Heart right ventricle (tissue), 16 donors: ENCODE measurements at regions not wholly inside any gene's neighbourhood (a gene's known extent, or its start where the extent isn't known, plus 50 kb on each side); places are given as distances from the start of the nearest gene placed in this dataset.

Experiments
- ATAC-seq, 8 donors: fragments of 200-7000 bp; cut with Tn5 transposase; one replicate each; pipeline ENCODE4 v1.9.1; 2020; ENCODE audit warnings: mild to moderate bottlenecking in 8 of 8, moderate library complexity in 8 of 8, moderate number of reproducible peaks in 1 of 8
- DNase-seq, 2 donors: peaks; one replicate each; pipeline ENCODE4 v3.0.0-alpha.2; 2020
- H3K27ac ChIP-seq, 10 donors: fragments of 200-600 bp; sonication (generic) in 2 of 10; one replicate each; pipeline versions ENCODE4 v1.5.0 to v1.8.0; 2020 to 2022; ENCODE audit warnings: mild to moderate bottlenecking in 3 of 10
- H3K27me3 ChIP-seq, 7 donors: fragments of 200-600 bp; one replicate each; pipeline ENCODE4 v1.8.0; 2021 to 2022; ENCODE audit warnings: mild to moderate bottlenecking in 2 of 7
- H3K36me3 ChIP-seq, 9 donors: fragments of 200-600 bp; sonication (generic) in 1 of 9; one replicate each; pipeline versions ENCODE4 v1.5.0 to v1.8.0; 2020 to 2022; ENCODE audit warnings: mild to moderate bottlenecking in 2 of 9
- H3K4me1 ChIP-seq, 9 donors: fragments of 200-600 bp; sonication (generic) in 1 of 9; one replicate each; pipeline versions ENCODE4 v1.5.0 to v1.8.0; 2020 to 2022; ENCODE audit warnings: mild to moderate bottlenecking in 4 of 9
- H3K4me3 ChIP-seq, 10 donors: fragments of 200-600 bp; sonication (generic) in 2 of 10; one replicate each; pipeline versions ENCODE4 v1.5.0 to v1.8.0; 2020 to 2022; ENCODE audit warnings: mild to moderate bottlenecking in 7 of 10, moderate library complexity in 2 of 10
- H3K9me3 ChIP-seq, 11 donors: fragments of 200-600 bp in 10 of 11; sonication (generic) in 2 of 11; one replicate each; pipeline versions ENCODE4 v1.5.0 to v1.8.0; 2013 to 2022; ENCODE audit warnings: mild to moderate bottlenecking in 2 of 11, control low read depth in 1 of 11, moderate library complexity in 1 of 11
- WGBS, 2 donors: extraction: QIAGEN DNeasy Blood & Tissue Kit; methylation state at CpG; one replicate each; pipeline ENCODE4 v1.1.7; 2013; ENCODE audit warnings: inconsistent platforms in 1 of 2; 5-methylcytosine and 5-hydroxymethylcytosine counted together
- intact Hi-C, 10 donors: fragments of 100-400 bp; cut with DNase I; formaldehyde crosslinking; loops; one replicate each; pipeline versions ENCODE4 v1.11.1 to v1.14.2; 2022
- TF ChIP-seq, protein P1 (sequence below), 9 donors: fragments of 200-600 bp; sonication (generic) in 2 of 9; IDR thresholded peaks; one replicate each; pipeline versions ENCODE4 v1.5.0 to v1.8.0; 2021 to 2022; ENCODE audit warnings: antibody characterized with exemption in 9 of 9, mild to moderate bottlenecking in 5 of 9, moderate library complexity in 1 of 9
- donor health status: Arrhythmogenic right ventricular cardiomyopathy.
- donor health status: ischemic (EF 13 %, LVEDD 7.1; RV severe dilation, severe dysfunction).
- donor health status: healthy with polysubstance abuse.
- donor health status: DM: no; HTN: yes; CAD: no.
- donor health status: DM: no; HTN: no; CAD: no.
- donor health status: ischemic (EF 25% LVEDD 6.9; RV normal size, moderate dysfunction).
- donor health status: ischemic (EF 25% LVEDD 5.7; RV mildly dilated, moderate dysfunction).
- donor health status: healthy.
- donor health status: DM: yes; HTN: yes; CAD: no.
- donor health status: Ischemic cardiomyopathy.
- donor health status: ischemic (EF 35%, LVEDD 5.7; RV mildly dilated, moderate dysfunction).
- donor health status: nonischemic (EF 11% LVEDD 7.7; RV severe dilation, severe dysfunction).
- donor health status: DM: yes; HTN: yes; CAD: no.
- donor health status: PGD.
- donor health status: ischemic (EF 29% LVEDD 5.4; RV normal size, mild dysfunction).
- donor health status: nonischemic (EF 23%, LVEDD 6.1; RV moderate dilation, normal function).

DNA sequence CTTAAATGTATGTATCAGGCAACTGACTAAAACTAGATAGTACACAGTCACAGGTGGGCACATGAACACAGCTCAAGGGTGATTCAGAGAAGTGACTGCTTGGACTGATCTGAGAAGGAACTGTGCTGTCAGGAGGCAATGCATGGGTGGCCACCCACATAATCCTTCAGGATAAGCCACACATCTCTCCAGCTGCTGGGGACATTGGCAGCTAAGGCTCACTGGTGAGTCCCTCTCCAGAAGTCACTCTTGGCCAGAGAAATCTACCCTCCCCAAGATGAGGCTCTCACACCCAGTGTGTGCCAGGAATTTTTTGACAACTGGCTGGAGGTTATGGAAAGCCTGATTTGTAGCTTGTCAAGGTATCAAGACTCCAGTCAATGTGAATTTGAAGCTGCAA is 302.4 kb upstream of the NEBL start:
- intact Hi-C loops: loop anchor here in 1 of 10 donors (10.0 kb wide), 1 partner anchor 105 kb away; no protein-coding TSS in a partner anchor
- TF ChIP-seq, protein P1, sequence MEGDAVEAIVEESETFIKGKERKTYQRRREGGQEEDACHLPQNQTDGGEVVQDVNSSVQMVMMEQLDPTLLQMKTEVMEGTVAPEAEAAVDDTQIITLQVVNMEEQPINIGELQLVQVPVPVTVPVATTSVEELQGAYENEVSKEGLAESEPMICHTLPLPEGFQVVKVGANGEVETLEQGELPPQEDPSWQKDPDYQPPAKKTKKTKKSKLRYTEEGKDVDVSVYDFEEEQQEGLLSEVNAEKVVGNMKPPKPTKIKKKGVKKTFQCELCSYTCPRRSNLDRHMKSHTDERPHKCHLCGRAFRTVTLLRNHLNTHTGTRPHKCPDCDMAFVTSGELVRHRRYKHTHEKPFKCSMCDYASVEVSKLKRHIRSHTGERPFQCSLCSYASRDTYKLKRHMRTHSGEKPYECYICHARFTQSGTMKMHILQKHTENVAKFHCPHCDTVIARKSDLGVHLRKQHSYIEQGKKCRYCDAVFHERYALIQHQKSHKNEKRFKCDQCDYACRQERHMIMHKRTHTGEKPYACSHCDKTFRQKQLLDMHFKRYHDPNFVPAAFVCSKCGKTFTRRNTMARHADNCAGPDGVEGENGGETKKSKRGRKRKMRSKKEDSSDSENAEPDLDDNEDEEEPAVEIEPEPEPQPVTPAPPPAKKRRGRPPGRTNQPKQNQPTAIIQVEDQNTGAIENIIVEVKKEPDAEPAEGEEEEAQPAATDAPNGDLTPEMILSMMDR (IDR thresholded peaks at IDR 0.05): no peak

DNA sequence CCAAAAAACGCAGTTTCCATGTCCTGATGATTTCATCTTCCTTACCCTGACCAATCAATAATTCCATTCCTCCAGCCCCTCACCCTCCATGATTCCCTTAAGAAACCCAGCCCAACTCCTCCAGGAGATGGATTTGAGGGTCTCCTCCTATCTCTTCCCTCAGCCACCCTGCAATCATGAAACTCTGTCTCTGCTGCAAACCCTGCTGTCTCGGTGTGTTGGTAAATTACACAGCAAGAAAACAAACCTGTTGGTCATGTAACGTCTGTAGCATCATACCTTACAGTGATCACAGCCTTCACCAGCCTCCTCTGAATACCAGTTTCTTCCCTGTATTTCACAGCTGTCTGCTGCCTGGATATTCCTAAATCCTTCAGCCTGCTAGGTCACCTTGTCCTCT is 300.7 kb upstream of the NEBL start:
- peaks cover 0 to 24% (median 12%) of the 10 kb centered on the region in 11 donors for H3K9me3 ChIP-seq
- intact Hi-C loops: loop anchor here in 1 of 10 donors (10.0 kb wide), 1 partner anchor 103 kb away; no protein-coding TSS in a partner anchor
- ATAC-seq: no peak
- no peak for DNase-seq
- H3K4me1 ChIP-seq: peaks cover 0 to 18% (median 0%) of the 10 kb centered on the region in 9 donors
- no peak overlapping the region for H3K4me3 ChIP-seq
- TF ChIP-seq, protein P1 (IDR thresholded peaks at IDR 0.05): no peak
- no peaks in the 10 kb centered on the region for H3K27me3 ChIP-seq
- H3K36me3 ChIP-seq: no peaks in the 10 kb centered on the region
- WGBS, 2 donors: 89 to 90% methylated on average over 3 of the region's 3 CpGs
- H3K27ac ChIP-seq: no peak overlapping the region

More for the DNA sequence above, 302.4 kb upstream of the NEBL start:
- H3K9me3 ChIP-seq: peaks cover 0 to 24% (median 12%) of the 10 kb centered on the region in 11 donors
- no peak overlapping the region for H3K27ac ChIP-seq
- no peaks in the 10 kb centered on the region for H3K27me3 ChIP-seq
- no peak for DNase-seq
- no peak for ATAC-seq
- no peaks in the 10 kb centered on the region for H3K36me3 ChIP-seq
- peaks cover 0 to 19% (median 0%) of the 10 kb centered on the region in 9 donors for H3K4me1 ChIP-seq
- no peak overlapping the region for H3K4me3 ChIP-seq

DNA sequence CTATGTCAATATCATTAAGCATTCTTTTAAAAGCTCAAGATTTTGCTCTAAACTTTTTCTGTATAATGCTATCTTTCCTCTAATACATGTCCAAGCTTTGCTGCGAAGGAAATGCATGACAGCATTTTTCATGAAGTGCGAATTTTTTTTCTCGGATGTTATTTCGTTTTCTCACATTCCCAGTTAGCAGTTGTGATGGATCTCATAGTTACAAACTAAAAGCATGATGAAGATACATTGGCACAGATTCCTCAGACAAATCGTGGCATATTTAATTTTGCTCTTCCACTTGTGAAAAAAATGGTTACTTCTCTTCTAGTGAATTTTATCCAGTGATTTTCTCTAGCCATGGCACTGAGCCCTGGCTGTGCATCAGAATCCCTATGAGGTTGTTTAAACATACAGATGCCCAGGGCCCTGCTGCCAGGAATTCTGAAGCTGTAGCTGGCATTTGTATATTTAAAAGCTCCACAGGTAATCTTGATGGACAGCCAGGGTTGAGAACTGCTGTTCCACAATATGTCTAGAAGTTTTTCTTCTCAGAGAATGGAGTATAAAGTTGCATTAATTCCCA is 299.8 kb upstream of the NEBL start:
- H3K4me1 ChIP-seq: peaks cover 0 to 17% (median 0%) of the 10 kb centered on the region in 9 donors
- H3K9me3 ChIP-seq: peaks cover 0 to 24% (median 12%) of the 10 kb centered on the region in 11 donors
- no peaks in the 10 kb centered on the region for H3K27me3 ChIP-seq
- TF ChIP-seq, protein P1 (IDR thresholded peaks at IDR 0.05): no peak
- H3K27ac ChIP-seq: no peak overlapping the region
- DNase-seq (no peak), ATAC-seq (no peak)
- H3K4me3 ChIP-seq: no peak overlapping the region
- no peaks in the 10 kb centered on the region for H3K36me3 ChIP-seq
- WGBS, 2 donors: 88 to 91% methylated on average over 5 of the region's 5 CpGs
- intact Hi-C loops: loop anchor here in 1 of 10 donors (10.0 kb wide), 1 partner anchor 102 kb away; no protein-coding TSS in a partner anchor

DNA sequence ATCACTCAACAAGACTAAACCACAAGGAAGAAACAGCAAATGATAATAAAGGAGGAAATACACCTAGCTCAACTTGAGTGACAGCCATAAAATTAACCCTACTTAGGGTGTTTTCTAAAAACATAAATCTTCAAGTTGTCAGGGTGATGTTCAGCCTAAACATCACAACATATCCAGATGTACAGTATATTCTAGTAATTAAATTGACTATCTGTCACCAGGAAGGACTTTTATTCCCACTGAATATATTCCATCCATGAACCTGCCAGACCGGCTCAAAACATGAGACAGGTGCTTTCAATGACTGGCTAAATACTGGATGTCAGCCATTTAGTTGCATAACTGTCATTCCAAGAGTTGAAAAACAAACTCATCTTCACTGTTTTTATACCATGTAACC is 298.1 kb upstream of the NEBL start:
- ATAC-seq (no peak), DNase-seq (no peak)
- no peaks in the 10 kb centered on the region for H3K27me3 ChIP-seq
- intact Hi-C loops: loop anchor here in 1 of 10 donors (10.0 kb wide), 1 partner anchor 100 kb away; no protein-coding TSS in a partner anchor
- peaks cover 0 to 24% (median 12%) of the 10 kb centered on the region in 11 donors for H3K9me3 ChIP-seq
- no peak overlapping the region for H3K27ac ChIP-seq
- no peak overlapping the region for H3K4me3 ChIP-seq
- TF ChIP-seq, protein P1 (IDR thresholded peaks at IDR 0.05): no peak
- WGBS, 2 donors: 63 to 80% methylated on average over 1 of the region's 1 CpG
- H3K36me3 ChIP-seq: no peaks in the 10 kb centered on the region
- peaks cover 0 to 17% (median 0%) of the 10 kb centered on the region in 9 donors for H3K4me1 ChIP-seq
